OCI-LY7 (cell line): ENCODE measurements at regions not wholly inside any gene's neighbourhood (a gene's known extent, or its start where the extent isn't known, plus 50 kb on each side); places are given as distances from the start of the nearest gene placed in this dataset.

Experiments
- BruUV-seq: library from RNA; stranded (reverse); fragments of 400-500 nt; replicated peaks from 2 replicates; lab custom pipeline; 2021; lab: Mats Ljungman, UMichigan
- CTCF ChIA-PET: fragments of 300-600 bp; sonication (Branson Sonifier 250); formaldehyde crosslinking; loops from one replicate; lab custom pipeline; 2022; ENCODE audit warnings: antibody characterized with exemption; ENCODE audit not compliant: unreplicated experiment; lab: Charles Lee
- POLR2A ChIA-PET: fragments of 300-600 bp; sonication (Branson Sonifier 250); formaldehyde crosslinking; loops from one replicate; lab custom pipeline; 2022; ENCODE audit warnings: antibody characterized with exemption; lab: Charles Lee
- DNase-seq: peaks from one replicate; pipeline ENCODE4 v3.0.0-alpha.2; 2015; ENCODE audit warnings: low spot score
- H2AFZ ChIP-seq: fragments of 200-600 bp; sonication (generic), shearing (Covaris generic); 2 replicates; pipeline ENCODE4 v1.6.1; 2014; ENCODE audit warnings: mild to moderate bottlenecking, antibody characterized with exemption, low read length, moderate library complexity
- H3K27ac ChIP-seq: fragments of 200-600 bp; sonication (generic); 2 replicates; pipeline ENCODE4 v1.5.1; 2014; ENCODE audit warnings: mixed run types, low read depth, mild to moderate bottlenecking, moderate library complexity, low read length, inconsistent platforms; ENCODE audit not compliant: poor library complexity, severe bottlenecking
- H3K36me3 ChIP-seq: fragments of 200-600 bp; sonication (generic); 2 replicates; pipeline ENCODE4 v1.6.1; 2014; ENCODE audit warnings: mild to moderate bottlenecking, antibody characterized with exemption, low read length, moderate library complexity, mixed read lengths; ENCODE audit not compliant: insufficient read depth
- H3K4me1 ChIP-seq: fragments of 200-600 bp; sonication (generic); 2 replicates; pipeline ENCODE4 v1.5.1; 2014; ENCODE audit warnings: mild to moderate bottlenecking, low read length; ENCODE audit not compliant: insufficient read depth, poor library complexity, severe bottlenecking
- H3K4me2 ChIP-seq: fragments of 200-600 bp; sonication (generic); 2 replicates; pipeline ENCODE4 v1.6.1; 2014; ENCODE audit warnings: mild to moderate bottlenecking, low read length
- H3K4me3 ChIP-seq: fragments of 200-600 bp; sonication (generic); 2 replicates; pipeline ENCODE4 v1.5.1; 2014; ENCODE audit warnings: mild to moderate bottlenecking, low read depth, low read length; ENCODE audit not compliant: poor library complexity, severe bottlenecking
- H3K79me2 ChIP-seq: fragments of 200-600 bp; sonication (generic); 2 replicates; pipeline ENCODE4 v1.6.1; 2016; ENCODE audit warnings: low read depth, mild to moderate bottlenecking, low read length, moderate library complexity, mixed read lengths; ENCODE audit not compliant: insufficient read depth
- H3K9me2 ChIP-seq: fragments of 200-600 bp; sonication (generic); 2 replicates; pipeline ENCODE4 v1.6.1; 2016; ENCODE audit warnings: mild to moderate bottlenecking, low read length, mixed read lengths; ENCODE audit not compliant: insufficient read depth
- H3K9me3 ChIP-seq: fragments of 200-600 bp; sonication (generic); 2 replicates; pipeline ENCODE4 v1.6.1; 2014; ENCODE audit warnings: mild to moderate bottlenecking, mixed run types, low read length, mixed read lengths
- H4K20me1 ChIP-seq: fragments of 200-600 bp; sonication (generic); 2 replicates; pipeline ENCODE4 v1.6.1; 2014; ENCODE audit warnings: mild to moderate bottlenecking, antibody characterized with exemption, low read length, moderate library complexity, mixed read lengths; ENCODE audit not compliant: insufficient read depth
- EZH2phosphoT487 ChIP-seq: fragments of 200-600 bp; sonication (generic); IDR thresholded peaks from 2 replicates; pipeline ENCODE4 v1.6.1; 2018; ENCODE audit warnings: low read depth, borderline replicate concordance, mild to moderate bottlenecking, mixed run types, antibody characterized with exemption, low read length, moderate library complexity, mixed read lengths
- intact Hi-C: fragments of 100-400 bp; cut with micrococcal nuclease; formaldehyde crosslinking; loops from one replicate; pipeline ENCODE4 v1.10.0; 2022; ENCODE audit not compliant: unreplicated experiment
- TF ChIP-seq, protein P1 (sequence below): fragments of 200-600 bp; sonication (generic); conservative IDR thresholded peaks from 2 replicates; pipeline ENCODE4 v1.5.1; 2014; ENCODE audit warnings: mild to moderate bottlenecking, antibody characterized with exemption, low read length, moderate library complexity, mixed read lengths

- TF ChIP-seq, protein P1, sequence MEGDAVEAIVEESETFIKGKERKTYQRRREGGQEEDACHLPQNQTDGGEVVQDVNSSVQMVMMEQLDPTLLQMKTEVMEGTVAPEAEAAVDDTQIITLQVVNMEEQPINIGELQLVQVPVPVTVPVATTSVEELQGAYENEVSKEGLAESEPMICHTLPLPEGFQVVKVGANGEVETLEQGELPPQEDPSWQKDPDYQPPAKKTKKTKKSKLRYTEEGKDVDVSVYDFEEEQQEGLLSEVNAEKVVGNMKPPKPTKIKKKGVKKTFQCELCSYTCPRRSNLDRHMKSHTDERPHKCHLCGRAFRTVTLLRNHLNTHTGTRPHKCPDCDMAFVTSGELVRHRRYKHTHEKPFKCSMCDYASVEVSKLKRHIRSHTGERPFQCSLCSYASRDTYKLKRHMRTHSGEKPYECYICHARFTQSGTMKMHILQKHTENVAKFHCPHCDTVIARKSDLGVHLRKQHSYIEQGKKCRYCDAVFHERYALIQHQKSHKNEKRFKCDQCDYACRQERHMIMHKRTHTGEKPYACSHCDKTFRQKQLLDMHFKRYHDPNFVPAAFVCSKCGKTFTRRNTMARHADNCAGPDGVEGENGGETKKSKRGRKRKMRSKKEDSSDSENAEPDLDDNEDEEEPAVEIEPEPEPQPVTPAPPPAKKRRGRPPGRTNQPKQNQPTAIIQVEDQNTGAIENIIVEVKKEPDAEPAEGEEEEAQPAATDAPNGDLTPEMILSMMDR: no peak
- TF ChIP-seq EZH2phosphoT487: no peak
- CTCF ChIA-PET: interaction anchor here (0.6 kb wide), 1 partner anchor 56 kb away, joined by 3 read pairs; no protein-coding TSS in a partner anchor
These were observed 111.2 kb upstream of the FSHR start for GRCh38 chr2:49265471-49265870.

GRCh38 chr2:49262801-49263560 lies 108.7 kb upstream of the FSHR start:
- Histone ChIP-seq H3K4me1 (no peaks in the 10 kb centered on the region), H3K79me2 (no peaks in the 10 kb centered on the region), H3K9me2 (no peaks in the 10 kb centered on the region), H2AFZ (no peak overlapping the region), H3K4me2 (no peak overlapping the region), H3K36me3 (no peaks in the 10 kb centered on the region), H4K20me1 (no peaks in the 10 kb centered on the region), H3K27ac (no peak overlapping the region), H3K9me3 (no peaks in the 10 kb centered on the region), H3K4me3 (no peak overlapping the region)
- BruUV-seq: no TSS peak
- no peak for DNase-seq
- TF ChIP-seq, protein P1: no peak
- POLR2A ChIA-PET: no interaction called here
- intact Hi-C loops: loop anchor here (10.0 kb wide), 1 partner anchor 222 kb away; no protein-coding TSS in a partner anchor
- CTCF ChIA-PET: no interaction called here

More at GRCh38 chr2:49265471-49265870, 111.2 kb upstream of the FSHR start:
- Histone ChIP-seq H4K20me1 (no peaks in the 10 kb centered on the region), H2AFZ (no peak overlapping the region), H3K9me2 (no peaks in the 10 kb centered on the region), H3K27ac (no peak overlapping the region), H3K79me2 (no peaks in the 10 kb centered on the region), H3K4me2 (no peak overlapping the region), H3K4me1 (no peaks in the 10 kb centered on the region), H3K9me3 (no peaks in the 10 kb centered on the region), H3K36me3 (no peaks in the 10 kb centered on the region), H3K4me3 (no peak overlapping the region)
- intact Hi-C loops: loop anchor here (10.0 kb wide), 1 partner anchor 219 kb away; no protein-coding TSS in a partner anchor
- DNase-seq: no peak
- POLR2A ChIA-PET: no interaction called here
- BruUV-seq: no TSS peak

- intact Hi-C loops: loop anchor here (10.0 kb wide), 1 partner anchor 223 kb away; no protein-coding TSS in a partner anchor
- CTCF ChIA-PET: no interaction called here
These were observed 107.5 kb upstream of the FSHR start for GRCh38 chr2:49261781-49262180.

More at GRCh38 chr2:49261781-49262180, 107.5 kb upstream of the FSHR start:
- Histone ChIP-seq H3K4me1 (no peaks in the 10 kb centered on the region), H3K4me3 (no peak overlapping the region), H3K27ac (no peak overlapping the region), H3K79me2 (no peaks in the 10 kb centered on the region), H2AFZ (no peak overlapping the region), H3K36me3 (no peaks in the 10 kb centered on the region), H3K4me2 (no peak overlapping the region), H4K20me1 (no peaks in the 10 kb centered on the region), H3K9me3 (no peaks in the 10 kb centered on the region), H3K9me2 (no peaks in the 10 kb centered on the region)
- DNase-seq: no peak
- POLR2A ChIA-PET: no interaction called here
- no peak for TF ChIP-seq EZH2phosphoT487
- TF ChIP-seq, protein P1: no peak
- BruUV-seq: no TSS peak
